MM.1S (cell line): ENCODE measurements at regions not wholly inside any gene's neighbourhood (a gene's known extent, or its start where the extent isn't known, plus 50 kb on each side); places are given as distances from the start of the nearest gene placed in this dataset.

Experiments used
- EZH2 ChIP-seq: fragments of 300-600 bp; sonication (generic); optimal IDR thresholded peaks from 2 replicates; pipeline ENCODE3; 2017; ENCODE audit warnings: low read depth, mild to moderate bottlenecking, antibody characterized with exemption, low read length, mixed read lengths
- TF ChIP-seq, protein P1 (sequence below): fragments of 300-600 bp; sonication (generic); IDR thresholded peaks from 2 replicates; pipeline ENCODE4 v1.5.1; 2016; ENCODE audit warnings: antibody characterized with exemption, low read length, mixed read lengths

DNA sequence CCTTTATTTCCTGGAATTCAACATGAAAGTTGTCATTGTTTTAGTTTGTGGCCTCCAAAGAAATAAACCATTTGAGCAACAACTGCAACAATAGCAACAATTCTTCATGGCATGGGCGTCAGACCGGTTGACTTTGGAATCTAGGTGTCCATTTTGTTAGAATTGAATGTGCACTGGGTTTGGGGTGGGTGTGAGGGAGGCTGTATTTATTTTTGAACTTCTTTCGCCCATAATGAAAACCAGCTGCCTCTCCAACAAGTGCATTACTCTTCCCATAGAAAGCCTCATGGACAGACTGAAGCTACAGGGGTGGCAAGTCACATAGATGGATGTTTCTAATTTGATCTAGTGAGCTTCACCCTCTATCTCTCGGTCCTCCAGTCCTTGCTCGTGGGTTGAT is 85.4 kb downstream of the ADAMTS15 start:
- TF ChIP-seq, protein P1, sequence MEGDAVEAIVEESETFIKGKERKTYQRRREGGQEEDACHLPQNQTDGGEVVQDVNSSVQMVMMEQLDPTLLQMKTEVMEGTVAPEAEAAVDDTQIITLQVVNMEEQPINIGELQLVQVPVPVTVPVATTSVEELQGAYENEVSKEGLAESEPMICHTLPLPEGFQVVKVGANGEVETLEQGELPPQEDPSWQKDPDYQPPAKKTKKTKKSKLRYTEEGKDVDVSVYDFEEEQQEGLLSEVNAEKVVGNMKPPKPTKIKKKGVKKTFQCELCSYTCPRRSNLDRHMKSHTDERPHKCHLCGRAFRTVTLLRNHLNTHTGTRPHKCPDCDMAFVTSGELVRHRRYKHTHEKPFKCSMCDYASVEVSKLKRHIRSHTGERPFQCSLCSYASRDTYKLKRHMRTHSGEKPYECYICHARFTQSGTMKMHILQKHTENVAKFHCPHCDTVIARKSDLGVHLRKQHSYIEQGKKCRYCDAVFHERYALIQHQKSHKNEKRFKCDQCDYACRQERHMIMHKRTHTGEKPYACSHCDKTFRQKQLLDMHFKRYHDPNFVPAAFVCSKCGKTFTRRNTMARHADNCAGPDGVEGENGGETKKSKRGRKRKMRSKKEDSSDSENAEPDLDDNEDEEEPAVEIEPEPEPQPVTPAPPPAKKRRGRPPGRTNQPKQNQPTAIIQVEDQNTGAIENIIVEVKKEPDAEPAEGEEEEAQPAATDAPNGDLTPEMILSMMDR = no peak
- TF ChIP-seq EZH2 = no peak
